Loucy (cell line): ENCODE measurements at regions not wholly inside any gene's neighbourhood (a gene's known extent, or its start where the extent isn't known, plus 50 kb on each side); places are given as distances from the start of the nearest gene placed in this dataset.

ENCODE experiments used
- H2AFZ ChIP-seq: fragments of 200-600 bp; sonication (generic); 2 replicates; pipeline ENCODE4 v1.6.0; 2016; ENCODE audit warnings: antibody characterized with exemption, mild to moderate bottlenecking, low read length, moderate library complexity
- H3F3A ChIP-seq: fragments of 200-600 bp; 2 replicates; pipeline ENCODE4 v1.6.0; 2016; ENCODE audit warnings: antibody characterized with exemption, low read depth, mild to moderate bottlenecking
- H3K27me3 ChIP-seq: fragments of 200-600 bp; sonication (generic); 2 replicates; pipeline ENCODE4 v1.6.1; 2014; ENCODE audit warnings: low read length, mild to moderate bottlenecking; ENCODE audit not compliant: insufficient read depth, poor library complexity, severe bottlenecking
- H3K36me3 ChIP-seq: fragments of 200-600 bp; sonication (generic); 2 replicates; pipeline ENCODE4 v1.6.1; 2016; ENCODE audit warnings: low read length; ENCODE audit not compliant: insufficient read depth
- H3K4me1 ChIP-seq: fragments of 200-600 bp; sonication (generic); 2 replicates; pipeline ENCODE4 v1.5.1; 2014; ENCODE audit warnings: low read length, mild to moderate bottlenecking; ENCODE audit not compliant: insufficient read depth, poor library complexity, severe bottlenecking
- H3K4me2 ChIP-seq: fragments of 200-600 bp; sonication (generic); 2 replicates; pipeline ENCODE4 v1.6.0; 2014; ENCODE audit warnings: antibody characterized with exemption, low read length, low read depth, mild to moderate bottlenecking; ENCODE audit not compliant: poor library complexity, severe bottlenecking
- H3K4me3 ChIP-seq: fragments of 200-600 bp; sonication (generic); 2 replicates; pipeline ENCODE4 v1.5.1; 2014; ENCODE audit warnings: low read length, mild to moderate bottlenecking, mixed read lengths; ENCODE audit not compliant: poor library complexity, severe bottlenecking
- H3K79me2 ChIP-seq: fragments of 200-600 bp; sonication (generic); 2 replicates; pipeline ENCODE4 v1.6.1; 2014; ENCODE audit warnings: low read length; ENCODE audit not compliant: insufficient read depth
- H3K9ac ChIP-seq: fragments of 200-600 bp; sonication (generic); 2 replicates; pipeline ENCODE4 v1.6.0; 2014; ENCODE audit warnings: mild to moderate bottlenecking, low read depth, low read length, moderate library complexity; ENCODE audit not compliant: poor library complexity, severe bottlenecking
- H3K9me2 ChIP-seq: fragments of 200-600 bp; sonication (generic); replicated peaks from 2 replicates; pipeline ENCODE4 v1.6.1; 2016; ENCODE audit warnings: low read depth, low read length, mixed read lengths
- H3K9me3 ChIP-seq: fragments of 200-600 bp; sonication (generic); 2 replicates; pipeline ENCODE4 v1.6.1; 2014; ENCODE audit warnings: mild to moderate bottlenecking, antibody characterized with exemption, low read length, low read depth; ENCODE audit not compliant: insufficient read depth
- H4K20me1 ChIP-seq: fragments of 200-600 bp; sonication (generic); 2 replicates; pipeline ENCODE4 v1.6.0; 2014; ENCODE audit warnings: antibody characterized with exemption, low read length, mild to moderate bottlenecking; ENCODE audit not compliant: insufficient read depth, poor library complexity, severe bottlenecking
- CTCF ChIP-seq: fragments of 200-600 bp; sonication (generic); conservative IDR thresholded peaks from 2 replicates; pipeline ENCODE4 v1.5.1; 2014; ENCODE audit warnings: mild to moderate bottlenecking, antibody characterized with exemption, low read length
- EZH2phosphoT487 ChIP-seq: fragments of 200-600 bp; IDR thresholded peaks from 2 replicates; pipeline ENCODE4 v1.6.1; 2018; ENCODE audit warnings: antibody characterized with exemption, mild to moderate bottlenecking, moderate library complexity, borderline replicate concordance

- no peaks in the 10 kb centered on the region for H3K79me2 ChIP-seq
- no peaks in the 10 kb centered on the region for H3K9me3 ChIP-seq
- no peaks in the 10 kb centered on the region for H3K27me3 ChIP-seq
- no peak overlapping the region for H3K9ac ChIP-seq
- TF ChIP-seq CTCF: no peak
- no peak for TF ChIP-seq EZH2phosphoT487
- H3K36me3 ChIP-seq: no peaks in the 10 kb centered on the region
- no peak overlapping the region for H2AFZ ChIP-seq
- H3F3A ChIP-seq: no peaks in the 10 kb centered on the region
- no peak overlapping the region for H3K4me2 ChIP-seq
- H3K9me2 ChIP-seq: no peaks in the 10 kb centered on the region
- no peak overlapping the region for H3K4me3 ChIP-seq
- H4K20me1 ChIP-seq: no peaks in the 10 kb centered on the region
- no peaks in the 10 kb centered on the region for H3K4me1 ChIP-seq
These were observed 82.0 kb upstream of the CTNNBL1 start for GRCh38 chr20:37611852-37612251.

GRCh38 chr20:37611346-37611745 lies 82.5 kb upstream of the CTNNBL1 start:
- Histone ChIP-seq H4K20me1 (no peaks in the 10 kb centered on the region), H3K4me2 (no peak overlapping the region), H3K4me3 (no peak overlapping the region), H3K9me3 (no peaks in the 10 kb centered on the region), H3F3A (no peaks in the 10 kb centered on the region), H3K9ac (no peak overlapping the region), H3K9me2 (no peaks in the 10 kb centered on the region), H3K79me2 (no peaks in the 10 kb centered on the region), H3K27me3 (no peaks in the 10 kb centered on the region), H3K4me1 (no peaks in the 10 kb centered on the region), H3K36me3 (no peaks in the 10 kb centered on the region), H2AFZ (no peak overlapping the region)
- TF ChIP-seq CTCF (no peak), EZH2phosphoT487 (no peak)

GRCh38 chr20:37610203-37610798 lies 82.6 kb upstream of the BLCAP start:
- no peak for TF ChIP-seq EZH2phosphoT487
- TF ChIP-seq CTCF: no peak

More at GRCh38 chr20:37610203-37610798, 82.6 kb upstream of the BLCAP start:
- Histone ChIP-seq H3K4me1 (no peaks in the 10 kb centered on the region), H3K4me2 (no peak overlapping the region), H3K27me3 (no peaks in the 10 kb centered on the region), H3K4me3 (no peak overlapping the region), H4K20me1 (no peaks in the 10 kb centered on the region), H3K9ac (no peak overlapping the region), H3K9me3 (no peaks in the 10 kb centered on the region), H2AFZ (no peak overlapping the region), H3K9me2 (no peaks in the 10 kb centered on the region), H3K36me3 (no peaks in the 10 kb centered on the region), H3K79me2 (no peaks in the 10 kb centered on the region), H3F3A (no peaks in the 10 kb centered on the region)
